ENCODE measurements at regions not wholly inside any gene's neighbourhood (a gene's known extent, or its start where the extent isn't known, plus 50 kb on each side); places are given as distances from the start of the nearest gene placed in this dataset.
A peak's percentile ranks its signal among the peaks of the same experiment; 100 is the strongest.

GRCh38 chr10:59085711-59086502, 90.5 kb upstream of the PHYHIPL start:
- DNase-seq (ENCODE audit: low spot score), result no peak

DNA sequence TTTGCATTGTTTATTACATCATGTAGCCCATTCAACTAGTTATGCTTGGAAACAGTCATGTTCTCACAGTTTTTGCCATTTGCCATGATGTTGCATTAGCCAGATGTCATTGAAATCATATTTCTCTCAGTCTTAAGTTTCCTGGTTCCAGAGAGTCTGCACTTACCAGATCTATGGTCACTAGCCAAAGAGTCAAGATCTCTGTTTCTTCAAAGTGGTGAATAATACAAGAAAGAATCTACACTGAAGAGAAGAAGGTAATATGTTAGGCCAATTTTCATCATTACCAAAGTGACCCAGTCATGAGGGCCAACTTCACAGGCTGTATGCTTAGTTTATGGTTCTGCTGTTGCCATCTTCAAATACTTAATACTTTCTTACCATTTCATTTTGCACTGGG, 89.0 kb upstream of the PHYHIPL start:
- DNase-seq (ENCODE audit: low spot score), result no peak

DNA sequence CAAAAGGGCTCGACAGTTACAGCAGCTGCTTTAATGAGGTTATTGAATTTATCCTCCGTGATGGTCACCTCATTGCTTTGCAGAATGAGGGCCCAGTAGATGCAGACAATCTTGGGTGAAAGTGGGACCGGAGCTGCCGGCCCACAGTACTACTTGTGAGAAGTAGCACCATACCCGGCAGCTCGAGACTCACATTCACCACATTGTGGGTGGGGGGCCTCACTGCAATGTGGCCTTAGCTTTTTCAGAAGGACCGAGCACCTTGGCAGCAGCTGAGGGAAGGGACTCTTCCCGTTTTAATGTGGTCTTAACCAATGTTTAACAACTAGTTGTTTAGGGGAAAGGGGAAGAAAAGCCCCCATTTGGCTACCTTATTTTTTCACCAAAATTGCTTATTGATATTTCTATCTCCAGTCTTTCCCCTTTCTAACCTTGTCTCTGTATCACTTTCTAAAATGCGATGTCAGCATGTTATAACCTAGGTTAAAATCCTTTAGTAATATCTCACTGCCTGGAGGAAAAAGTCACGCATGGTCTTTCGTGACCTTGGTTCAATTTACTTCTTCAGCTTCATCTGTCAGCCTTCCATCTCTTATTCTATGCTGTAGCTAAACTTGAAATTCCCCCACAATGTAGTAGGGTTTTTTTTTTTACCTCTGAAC, 87.4 kb upstream of the PHYHIPL start:
- no peak for DNase-seq (ENCODE audit: low spot score)

- DNase-seq (ENCODE audit: low spot score), result no peak
These were observed 85.4 kb upstream of the PHYHIPL start for GRCh38 chr10:59090817-59091622.

DNA sequence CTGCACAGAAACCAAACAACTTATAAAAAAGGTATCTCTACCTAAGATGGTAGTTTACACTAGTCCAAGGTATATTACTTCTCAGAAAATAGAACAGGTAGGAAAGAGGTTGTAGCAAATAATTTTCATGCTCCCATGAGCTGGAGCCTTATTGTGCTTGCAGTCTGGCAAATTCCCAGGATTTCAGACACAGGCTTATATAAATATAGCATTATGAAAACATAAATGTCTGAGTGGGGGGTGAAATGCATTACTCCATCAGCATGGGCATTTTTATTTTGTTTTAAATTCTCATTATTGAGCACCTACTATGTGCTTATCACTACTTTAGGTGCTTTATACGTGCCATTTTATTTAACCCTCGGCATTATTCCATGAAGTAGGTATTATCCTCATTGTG, 83.0 kb upstream of the PHYHIPL start:
- no peak for DNase-seq (ENCODE audit: low spot score)

- no peak for DNase-seq (ENCODE audit: low spot score)
These were observed 79.8 kb upstream of the PHYHIPL start for GRCh38 chr10:59096631-59097030.

- peak; percentile 72 for DNase-seq (ENCODE audit: low spot score)
These were observed 78.1 kb upstream of the PHYHIPL start for GRCh38 chr10:59098387-59098786.

DNA sequence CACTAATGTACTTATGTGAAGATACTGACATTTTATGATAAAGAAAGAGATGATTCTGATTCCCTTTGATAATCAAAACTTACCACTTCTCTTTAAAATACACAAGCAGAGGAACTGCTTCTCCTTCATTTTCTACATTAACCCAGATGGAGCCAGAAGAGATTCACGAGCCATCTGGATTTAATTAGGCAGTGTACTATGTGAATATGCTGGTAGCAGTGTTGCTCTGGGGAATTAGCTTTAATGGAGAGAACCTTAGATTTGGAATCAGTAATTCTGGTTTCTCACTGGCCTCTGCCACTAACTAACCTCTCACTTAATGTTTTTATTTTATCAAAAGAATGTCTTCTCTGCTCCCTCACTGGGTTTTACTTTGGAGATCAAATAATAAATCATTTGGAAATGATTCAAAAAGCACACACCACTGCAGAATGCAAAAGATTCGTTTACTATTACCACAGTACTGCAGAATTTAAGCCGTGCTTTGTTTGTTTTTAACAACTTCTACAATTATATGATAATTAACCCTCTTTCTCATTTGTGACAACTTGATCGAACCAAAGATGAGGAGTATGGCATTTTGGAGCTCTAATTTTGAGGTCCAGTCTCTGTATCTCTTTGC, 77.5 kb upstream of the PHYHIPL start:
- DNase-seq (ENCODE audit: low spot score), result peak; percentile 43

DNA sequence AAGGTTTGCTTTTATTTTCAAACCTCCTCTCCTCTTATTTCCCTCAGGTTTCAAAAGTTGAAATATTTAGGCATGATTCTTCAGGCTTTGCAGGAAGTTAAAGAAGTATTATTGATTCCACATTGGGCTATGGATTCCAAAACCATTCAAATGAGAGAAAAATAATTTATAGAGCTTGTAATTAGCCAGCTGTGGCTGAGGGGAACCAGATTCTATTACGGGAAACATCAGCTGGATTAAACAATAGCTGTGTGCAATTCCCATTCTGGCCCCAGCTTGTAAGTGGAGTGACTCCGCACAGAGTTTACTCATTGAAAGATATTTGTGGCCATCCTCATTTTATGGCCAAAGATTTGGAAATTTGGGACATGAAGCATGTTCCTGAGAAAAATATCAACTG, 77.0 kb upstream of the PHYHIPL start:
- DNase-seq (ENCODE audit: low spot score), result no peak

DNA sequence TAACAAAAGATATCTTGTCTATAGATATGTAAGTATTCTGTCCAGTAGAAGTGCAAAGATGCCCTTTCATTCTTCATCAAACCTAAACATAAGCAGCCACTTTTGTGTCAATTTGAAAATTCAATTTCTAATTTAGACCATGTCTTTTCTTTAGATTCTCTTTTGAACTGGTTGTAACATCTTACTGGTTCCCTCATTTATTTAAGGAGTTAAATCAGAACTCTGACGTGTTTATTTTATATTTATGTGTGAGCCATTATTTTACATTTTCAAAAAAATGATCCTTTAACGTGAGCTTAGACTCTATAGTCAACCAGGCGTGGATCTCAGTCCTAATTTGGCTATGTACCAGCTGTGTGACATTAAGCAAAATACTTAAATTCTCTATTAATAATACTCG, 74.0 kb upstream of the PHYHIPL start:
- no peak for DNase-seq (ENCODE audit: low spot score)

DNA sequence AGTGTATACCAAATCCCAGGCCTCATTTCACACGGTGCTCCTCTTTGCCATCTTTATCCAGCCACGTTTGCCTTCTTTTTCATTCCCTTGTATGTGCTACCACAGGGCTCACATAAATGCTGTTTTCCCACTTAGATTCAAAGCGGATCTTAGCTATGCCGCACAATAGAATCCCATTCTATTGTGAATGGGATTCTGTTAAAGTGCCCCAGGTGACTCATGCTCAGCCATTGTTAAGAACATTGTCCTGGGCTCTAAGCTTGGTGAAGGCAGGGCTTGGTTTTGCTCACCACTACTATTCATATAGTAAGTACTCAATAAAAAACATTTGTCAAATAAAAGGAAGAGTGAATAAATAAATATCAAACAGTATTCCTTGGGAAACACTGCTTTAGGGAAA, 72.3 kb upstream of the PHYHIPL start:
- no peak for DNase-seq (ENCODE audit: low spot score)

- no peak for DNase-seq (ENCODE audit: low spot score)
These were observed 70.0 kb upstream of the PHYHIPL start for GRCh38 chr10:59106441-59106840.

GRCh38 chr10:59107147-59107546, 69.3 kb upstream of the PHYHIPL start:
- no peak for DNase-seq (ENCODE audit: low spot score)

DNA sequence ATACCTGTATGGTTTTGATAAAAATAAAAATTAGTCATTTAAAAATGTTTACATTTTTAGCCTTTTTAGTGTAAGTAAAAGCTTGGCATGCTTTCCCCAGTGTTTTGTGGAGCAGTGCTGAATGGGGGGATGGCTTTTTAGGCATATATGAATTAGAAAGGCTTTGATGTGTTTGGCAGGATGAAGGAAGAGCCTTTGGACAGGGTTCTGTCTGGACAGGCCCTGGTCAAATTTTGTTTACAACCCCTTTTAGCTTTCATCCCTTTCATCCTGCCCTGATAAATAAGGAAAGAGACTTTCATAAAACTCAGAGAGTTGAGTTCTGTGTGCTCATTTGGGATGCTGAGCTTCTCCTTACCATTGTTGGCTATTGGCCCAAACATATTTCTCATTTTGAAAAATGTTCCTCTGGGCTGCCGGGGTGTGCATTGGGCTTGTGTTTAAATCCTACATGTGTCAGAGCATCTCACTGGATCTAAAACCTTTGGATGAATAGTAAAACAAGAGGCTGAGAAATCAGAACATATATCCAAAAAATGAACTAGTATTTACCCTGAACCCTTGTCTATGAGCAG, 68.1 kb upstream of the PHYHIPL start:
- no peak for DNase-seq (ENCODE audit: low spot score)

GRCh38 chr10:59108886-59109288, 67.6 kb upstream of the PHYHIPL start:
- no peak for DNase-seq (ENCODE audit: low spot score)

- DNase-seq (ENCODE audit: low spot score), result peak; percentile 37
These were observed 66.6 kb upstream of the PHYHIPL start for GRCh38 chr10:59109826-59110225.

DNA sequence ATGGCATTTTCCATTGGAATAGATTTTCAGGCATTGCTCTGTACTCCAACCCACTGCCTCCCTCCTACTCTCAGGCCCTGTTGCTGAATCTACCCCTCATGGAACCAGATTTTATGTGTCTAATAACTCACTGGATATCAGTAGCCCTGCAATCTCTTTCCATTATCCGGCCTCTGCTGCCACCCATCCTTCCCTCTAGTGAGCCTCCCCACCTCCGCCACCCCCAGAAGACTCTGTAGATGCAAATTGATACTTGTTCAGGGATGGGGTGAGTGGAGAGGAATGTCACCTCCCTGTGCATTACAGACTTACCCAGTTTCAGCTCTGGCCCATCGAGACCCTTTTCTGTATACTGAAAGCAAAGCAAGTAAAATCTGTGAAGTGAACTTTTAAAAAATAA, 52.3 kb upstream of the PHYHIPL start:
- no peak for DNase-seq (ENCODE audit: low spot score)

- no peak for DNase-seq (ENCODE audit: low spot score)
These were observed 50.8 kb upstream of the PHYHIPL start for GRCh38 chr10:59125666-59126065.

DNA sequence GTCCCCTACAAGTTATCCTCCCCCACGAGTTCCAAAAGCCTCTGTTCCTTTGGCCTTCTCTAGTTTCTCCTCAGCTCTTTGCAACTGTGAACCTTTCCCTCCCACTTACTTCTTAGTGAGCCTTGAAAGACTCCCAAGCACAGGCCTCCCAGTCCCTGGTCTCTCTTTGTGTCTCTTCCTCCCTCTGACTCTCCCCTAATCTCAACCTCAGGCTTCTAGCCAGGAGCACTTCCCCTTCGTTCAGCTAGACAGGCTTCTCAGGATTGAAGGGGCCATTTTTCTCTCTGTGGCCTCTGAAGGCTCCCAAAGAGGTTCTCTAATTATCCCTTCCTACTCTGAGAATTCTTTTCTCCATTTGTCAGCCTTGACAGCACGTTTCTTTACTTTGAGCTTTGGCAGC, 50.2 kb upstream of the PHYHIPL start:
- no peak for DNase-seq (ENCODE audit: low spot score)

Data from H4 (cell line).